ENCODE measurements at regions not wholly inside any gene's neighbourhood (a gene's known extent, or its start where the extent isn't known, plus 50 kb on each side); places are given as distances from the start of the nearest gene placed in this dataset.

DNA sequence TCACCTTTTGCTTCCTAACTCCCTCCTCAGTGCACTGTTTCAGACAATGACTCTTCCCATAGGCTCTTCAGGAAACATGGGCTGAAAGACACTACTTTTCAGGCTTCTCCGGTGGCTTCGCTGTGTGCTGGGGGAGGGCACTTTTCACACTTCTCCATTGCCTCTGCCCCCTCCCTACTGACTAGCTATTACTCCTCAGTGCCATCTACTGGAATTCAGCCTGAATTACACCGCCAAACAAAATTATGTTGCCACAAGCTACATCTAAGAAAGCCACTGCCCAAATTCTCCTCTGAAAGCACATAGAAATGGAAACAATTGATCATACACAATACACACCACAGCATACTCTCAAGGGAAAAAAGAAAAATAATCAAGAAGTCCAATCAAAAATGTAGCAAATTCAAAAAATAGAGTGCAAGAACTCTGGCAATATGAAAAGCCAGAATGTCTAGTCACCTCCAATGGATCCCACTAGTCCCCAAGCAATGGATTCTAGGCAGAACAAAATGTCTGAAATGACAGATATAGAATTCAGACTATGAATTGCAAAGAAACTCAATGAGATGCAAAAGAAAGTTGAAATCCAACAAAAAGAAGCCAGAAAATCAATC is 1139.4 kb upstream of the GYPC start:
- TF ChIP-seq EZH2phosphoT487 (IDR thresholded peaks at IDR 0.05; ENCODE audit: low read depth, severe bottlenecking, unreplicated experiment) (no peak), CTCF (IDR thresholded peaks at IDR 0.05; ENCODE audit: poor library complexity) (peak; percentile 43)
- no peaks in the 10 kb centered on the region for H3K9me3 ChIP-seq (ENCODE audit: low read depth)
- WGBS (ENCODE audit: low lambda C conversion rate, missing lambda C conversion rate): 26% methylated on average over 3 of the region's 3 CpGs

GRCh38 chr2:125526093-125526492 is 1129.9 kb upstream of the GYPC start:
- no peak for TF ChIP-seq EZH2phosphoT487 (IDR thresholded peaks at IDR 0.05; ENCODE audit: low read depth, severe bottlenecking, unreplicated experiment)
- TF ChIP-seq CTCF (IDR thresholded peaks at IDR 0.05; ENCODE audit: poor library complexity): no peak
- TF ChIP-seq EZH2 (IDR thresholded peaks at IDR 0.05; ENCODE audit: borderline replicate concordance): no peak
- Histone ChIP-seq H3K9me2 (replicated peaks; ENCODE audit: insufficient read depth) (no peaks in the 10 kb centered on the region), H4K20me1 (ENCODE audit: insufficient read depth, poor library complexity, severe bottlenecking) (no peaks in the 10 kb centered on the region), H2AFZ (no peak overlapping the region), H3K9me3 (ENCODE audit: low read depth) (no peaks in the 10 kb centered on the region), H3K4me2 (no peak overlapping the region), H3K27me3 (no peaks in the 10 kb centered on the region), H3K4me3 (no peak overlapping the region), H3K79me2 (no peaks in the 10 kb centered on the region), H3K4me1 (ENCODE audit: insufficient read depth) (no peaks in the 10 kb centered on the region), H3K36me3 (replicated peaks; ENCODE audit: insufficient read depth, low read depth) (no peaks in the 10 kb centered on the region), H3K27ac (no peak overlapping the region)
- DNase-seq (ENCODE audit: low spot score): peak; percentile 14
- 73% methylated on average over 5 of the region's 5 CpGs for WGBS (ENCODE audit: low lambda C conversion rate, missing lambda C conversion rate)

More for the DNA sequence above, 1139.4 kb upstream of the GYPC start:
- Histone ChIP-seq H3K36me3 (replicated peaks; ENCODE audit: insufficient read depth, low read depth) (no peaks in the 10 kb centered on the region), H3K9me2 (replicated peaks; ENCODE audit: insufficient read depth) (no peaks in the 10 kb centered on the region), H3K79me2 (no peaks in the 10 kb centered on the region), H3K4me2 (no peak overlapping the region), H3K4me3 (no peak overlapping the region), H3K4me1 (ENCODE audit: insufficient read depth) (no peaks in the 10 kb centered on the region), H3K27ac (no peak overlapping the region), H2AFZ (no peak overlapping the region), H3K27me3 (no peaks in the 10 kb centered on the region), H4K20me1 (ENCODE audit: insufficient read depth, poor library complexity, severe bottlenecking) (no peaks in the 10 kb centered on the region)
- DNase-seq (ENCODE audit: low spot score): peak; percentile 37

DNA sequence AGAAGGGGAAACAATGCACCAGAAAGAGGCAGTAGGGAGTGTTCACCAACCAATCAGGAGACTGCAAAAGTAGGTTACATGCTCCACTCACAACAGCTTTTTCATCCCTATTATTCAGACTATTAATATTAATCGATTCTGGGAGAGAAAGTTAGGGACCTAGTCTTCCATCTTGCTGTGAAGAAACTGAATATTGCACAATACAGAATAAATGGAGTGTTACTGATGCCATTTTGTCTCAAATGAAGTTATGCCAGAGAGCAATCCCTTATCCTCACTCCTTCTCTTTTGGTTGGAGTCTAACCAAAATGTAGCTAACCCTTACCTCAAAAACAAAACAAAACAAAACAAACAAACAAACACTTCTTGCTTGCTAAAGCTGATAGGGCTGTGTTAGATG is 1120.9 kb upstream of the GYPC start:
- H3K27me3 ChIP-seq: no peaks in the 10 kb centered on the region
- no peaks in the 10 kb centered on the region for H3K36me3 ChIP-seq (replicated peaks; ENCODE audit: insufficient read depth, low read depth)
- no peaks in the 10 kb centered on the region for H3K4me1 ChIP-seq (ENCODE audit: insufficient read depth)
- TF ChIP-seq CTCF (IDR thresholded peaks at IDR 0.05; ENCODE audit: poor library complexity) (no peak), EZH2phosphoT487 (IDR thresholded peaks at IDR 0.05; ENCODE audit: low read depth, severe bottlenecking, unreplicated experiment) (no peak), EZH2 (IDR thresholded peaks at IDR 0.05; ENCODE audit: borderline replicate concordance) (no peak)
- WGBS (ENCODE audit: low lambda C conversion rate, missing lambda C conversion rate): 72% methylated on average over 1 of the region's 1 CpG
- no peak overlapping the region for H3K4me3 ChIP-seq
- H4K20me1 ChIP-seq (ENCODE audit: insufficient read depth, poor library complexity, severe bottlenecking): no peaks in the 10 kb centered on the region
- no peak overlapping the region for H3K4me2 ChIP-seq
- H3K27ac ChIP-seq: no peak overlapping the region
- no peaks in the 10 kb centered on the region for H3K79me2 ChIP-seq
- H3K9me2 ChIP-seq (replicated peaks; ENCODE audit: insufficient read depth): no peaks in the 10 kb centered on the region
- H3K9me3 ChIP-seq (ENCODE audit: low read depth): no peaks in the 10 kb centered on the region
- DNase-seq (ENCODE audit: low spot score): no peak
- H2AFZ ChIP-seq: no peak overlapping the region
